ENCODE measurements at regions not wholly inside any gene's neighbourhood (a gene's known extent, or its start where the extent isn't known, plus 50 kb on each side); places are given as distances from the start of the nearest gene placed in this dataset.

DNA sequence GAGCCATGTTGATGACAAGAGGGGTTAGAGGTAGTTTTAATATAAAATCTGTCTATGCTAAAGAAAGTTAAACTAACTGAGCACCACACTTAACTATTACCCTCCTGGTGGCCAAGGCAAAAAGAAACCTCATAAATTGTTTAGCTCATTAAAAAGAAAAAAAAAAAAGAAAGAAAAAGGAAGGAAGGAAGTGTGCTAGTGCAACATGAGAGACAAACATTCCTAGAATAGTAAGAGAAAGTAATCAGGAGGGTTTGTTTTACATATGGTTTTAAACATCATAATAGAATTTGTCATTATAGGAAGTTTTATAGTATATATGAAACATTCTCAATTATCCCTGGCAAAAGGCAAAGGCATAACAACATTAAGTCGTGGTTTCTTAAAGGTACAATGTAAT is 152.3 kb downstream of the SNX18 start:
- TF ChIP-seq, protein P1, sequence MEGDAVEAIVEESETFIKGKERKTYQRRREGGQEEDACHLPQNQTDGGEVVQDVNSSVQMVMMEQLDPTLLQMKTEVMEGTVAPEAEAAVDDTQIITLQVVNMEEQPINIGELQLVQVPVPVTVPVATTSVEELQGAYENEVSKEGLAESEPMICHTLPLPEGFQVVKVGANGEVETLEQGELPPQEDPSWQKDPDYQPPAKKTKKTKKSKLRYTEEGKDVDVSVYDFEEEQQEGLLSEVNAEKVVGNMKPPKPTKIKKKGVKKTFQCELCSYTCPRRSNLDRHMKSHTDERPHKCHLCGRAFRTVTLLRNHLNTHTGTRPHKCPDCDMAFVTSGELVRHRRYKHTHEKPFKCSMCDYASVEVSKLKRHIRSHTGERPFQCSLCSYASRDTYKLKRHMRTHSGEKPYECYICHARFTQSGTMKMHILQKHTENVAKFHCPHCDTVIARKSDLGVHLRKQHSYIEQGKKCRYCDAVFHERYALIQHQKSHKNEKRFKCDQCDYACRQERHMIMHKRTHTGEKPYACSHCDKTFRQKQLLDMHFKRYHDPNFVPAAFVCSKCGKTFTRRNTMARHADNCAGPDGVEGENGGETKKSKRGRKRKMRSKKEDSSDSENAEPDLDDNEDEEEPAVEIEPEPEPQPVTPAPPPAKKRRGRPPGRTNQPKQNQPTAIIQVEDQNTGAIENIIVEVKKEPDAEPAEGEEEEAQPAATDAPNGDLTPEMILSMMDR (conservative IDR thresholded peaks at IDR 0.05), result no peak
- TF ChIP-seq ZFX (IDR thresholded peaks at IDR 0.05), result no peak
